Erythroblast (primary cell): ENCODE measurements at regions not wholly inside any gene's neighbourhood (a gene's known extent, or its start where the extent isn't known, plus 50 kb on each side); places are given as distances from the start of the nearest gene placed in this dataset.

ENCODE experiments used
- GATA1 ChIP-seq: IDR thresholded peaks from 2 replicates; pipeline ENCODE4 v1.6.1; 2011; ENCODE audit warnings: low read depth, mild to moderate bottlenecking, control low read depth, low read length, moderate library complexity
- POLR2A ChIP-seq: IDR thresholded peaks from 2 replicates; pipeline ENCODE4 v1.6.1; 2011; ENCODE audit warnings: mild to moderate bottlenecking, low read length

DNA sequence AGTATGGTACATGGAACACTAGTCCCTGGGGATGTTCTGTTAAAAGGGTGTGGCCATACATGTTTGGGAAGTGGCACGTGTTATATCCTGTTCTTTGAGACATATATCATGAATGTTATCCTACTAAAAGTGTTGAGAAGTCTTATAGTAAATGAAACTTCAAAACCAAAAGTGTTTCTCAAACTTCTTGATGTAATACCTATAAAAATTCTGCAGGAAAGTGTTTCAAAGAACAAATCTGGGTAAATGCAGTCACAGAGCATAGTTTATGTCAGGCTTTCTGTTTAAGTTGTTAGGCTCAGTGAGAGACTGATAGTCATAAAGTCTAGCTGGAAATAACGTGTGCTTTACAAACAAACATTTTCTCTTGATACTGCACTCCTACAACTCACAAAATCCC lies 273.7 kb downstream of the KIF20B start:
- TF ChIP-seq POLR2A, result no peak
- no peak for TF ChIP-seq GATA1
